ENCODE measurements at regions not wholly inside any gene's neighbourhood (a gene's known extent, or its start where the extent isn't known, plus 50 kb on each side); places are given as distances from the start of the nearest gene placed in this dataset.

DNA sequence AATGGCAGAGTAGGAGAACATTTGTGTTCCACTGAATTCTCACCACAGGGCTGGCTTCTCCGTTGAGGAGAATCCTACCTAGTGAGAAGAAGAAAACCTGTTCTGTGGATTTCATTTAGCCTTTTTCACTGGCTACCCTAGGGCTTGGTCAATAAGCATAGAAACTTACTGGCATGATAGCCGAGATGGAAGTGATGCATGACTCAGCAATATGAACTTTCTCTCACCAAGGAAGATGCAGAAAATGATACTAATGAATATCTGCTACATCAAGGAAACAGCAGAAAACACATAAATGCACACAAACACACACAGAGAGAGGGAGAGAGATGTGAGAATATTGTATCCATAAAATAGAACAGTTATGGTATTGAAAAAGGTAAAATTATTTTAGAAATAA lies 216.3 kb downstream of the HHIP start:
- no peak for TF ChIP-seq GABPA (IDR thresholded peaks at IDR 0.05; ENCODE audit: low read depth)
- TF ChIP-seq, protein P1, sequence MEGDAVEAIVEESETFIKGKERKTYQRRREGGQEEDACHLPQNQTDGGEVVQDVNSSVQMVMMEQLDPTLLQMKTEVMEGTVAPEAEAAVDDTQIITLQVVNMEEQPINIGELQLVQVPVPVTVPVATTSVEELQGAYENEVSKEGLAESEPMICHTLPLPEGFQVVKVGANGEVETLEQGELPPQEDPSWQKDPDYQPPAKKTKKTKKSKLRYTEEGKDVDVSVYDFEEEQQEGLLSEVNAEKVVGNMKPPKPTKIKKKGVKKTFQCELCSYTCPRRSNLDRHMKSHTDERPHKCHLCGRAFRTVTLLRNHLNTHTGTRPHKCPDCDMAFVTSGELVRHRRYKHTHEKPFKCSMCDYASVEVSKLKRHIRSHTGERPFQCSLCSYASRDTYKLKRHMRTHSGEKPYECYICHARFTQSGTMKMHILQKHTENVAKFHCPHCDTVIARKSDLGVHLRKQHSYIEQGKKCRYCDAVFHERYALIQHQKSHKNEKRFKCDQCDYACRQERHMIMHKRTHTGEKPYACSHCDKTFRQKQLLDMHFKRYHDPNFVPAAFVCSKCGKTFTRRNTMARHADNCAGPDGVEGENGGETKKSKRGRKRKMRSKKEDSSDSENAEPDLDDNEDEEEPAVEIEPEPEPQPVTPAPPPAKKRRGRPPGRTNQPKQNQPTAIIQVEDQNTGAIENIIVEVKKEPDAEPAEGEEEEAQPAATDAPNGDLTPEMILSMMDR (IDR thresholded peaks at IDR 0.05; ENCODE audit: insufficient read depth, low read length), result no peak
- no peak for TF ChIP-seq POLR2AphosphoS5 (IDR thresholded peaks at IDR 0.05; ENCODE audit: low read depth)
- TF ChIP-seq, protein P2, sequence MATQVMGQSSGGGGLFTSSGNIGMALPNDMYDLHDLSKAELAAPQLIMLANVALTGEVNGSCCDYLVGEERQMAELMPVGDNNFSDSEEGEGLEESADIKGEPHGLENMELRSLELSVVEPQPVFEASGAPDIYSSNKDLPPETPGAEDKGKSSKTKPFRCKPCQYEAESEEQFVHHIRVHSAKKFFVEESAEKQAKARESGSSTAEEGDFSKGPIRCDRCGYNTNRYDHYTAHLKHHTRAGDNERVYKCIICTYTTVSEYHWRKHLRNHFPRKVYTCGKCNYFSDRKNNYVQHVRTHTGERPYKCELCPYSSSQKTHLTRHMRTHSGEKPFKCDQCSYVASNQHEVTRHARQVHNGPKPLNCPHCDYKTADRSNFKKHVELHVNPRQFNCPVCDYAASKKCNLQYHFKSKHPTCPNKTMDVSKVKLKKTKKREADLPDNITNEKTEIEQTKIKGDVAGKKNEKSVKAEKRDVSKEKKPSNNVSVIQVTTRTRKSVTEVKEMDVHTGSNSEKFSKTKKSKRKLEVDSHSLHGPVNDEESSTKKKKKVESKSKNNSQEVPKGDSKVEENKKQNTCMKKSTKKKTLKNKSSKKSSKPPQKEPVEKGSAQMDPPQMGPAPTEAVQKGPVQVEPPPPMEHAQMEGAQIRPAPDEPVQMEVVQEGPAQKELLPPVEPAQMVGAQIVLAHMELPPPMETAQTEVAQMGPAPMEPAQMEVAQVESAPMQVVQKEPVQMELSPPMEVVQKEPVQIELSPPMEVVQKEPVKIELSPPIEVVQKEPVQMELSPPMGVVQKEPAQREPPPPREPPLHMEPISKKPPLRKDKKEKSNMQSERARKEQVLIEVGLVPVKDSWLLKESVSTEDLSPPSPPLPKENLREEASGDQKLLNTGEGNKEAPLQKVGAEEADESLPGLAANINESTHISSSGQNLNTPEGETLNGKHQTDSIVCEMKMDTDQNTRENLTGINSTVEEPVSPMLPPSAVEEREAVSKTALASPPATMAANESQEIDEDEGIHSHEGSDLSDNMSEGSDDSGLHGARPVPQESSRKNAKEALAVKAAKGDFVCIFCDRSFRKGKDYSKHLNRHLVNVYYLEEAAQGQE (IDR thresholded peaks at IDR 0.05; ENCODE audit: insufficient replicate concordance, low read depth), result no peak
